Endothelial cell of umbilical vein (primary cell): ENCODE measurements at regions not wholly inside any gene's neighbourhood (a gene's known extent, or its start where the extent isn't known, plus 50 kb on each side); places are given as distances from the start of the nearest gene placed in this dataset.

Experiments
- EZH2 ChIP-seq: IDR thresholded peaks from 2 replicates; pipeline ENCODE4 v1.6.1; 2012; ENCODE audit warnings: borderline replicate concordance, low read depth, mild to moderate bottlenecking, moderate library complexity, low read length, inconsistent platforms; ENCODE audit not compliant: severe bottlenecking
- FOS ChIP-seq: IDR thresholded peaks from 2 replicates; pipeline ENCODE4 v1.6.1; 2011; ENCODE audit warnings: mild to moderate bottlenecking, low read length, moderate library complexity, borderline replicate concordance; ENCODE audit not compliant: insufficient read depth
- JUN ChIP-seq: IDR thresholded peaks from 2 replicates; pipeline ENCODE4 v1.6.1; 2011; ENCODE audit warnings: borderline replicate concordance, low read depth; ENCODE audit not compliant: insufficient read length, insufficient read depth
- POLR2A ChIP-seq: IDR thresholded peaks from 2 replicates; pipeline ENCODE4 v1.6.1; 2012; ENCODE audit warnings: low read depth, mild to moderate bottlenecking, control low read depth, low read length
- TF ChIP-seq, protein P1 (sequence below), 2 donors: IDR thresholded peaks; 1 replicate in 1 of 2; 2 replicates in 1 of 2; pipeline ENCODE4 v1.5.1; 2011; ENCODE audit warnings: low read length in 2 of 2, mild to moderate bottlenecking in 2 of 2, moderate library complexity in 2 of 2, control low read depth in 1 of 2, inconsistent platforms in 1 of 2, low read depth in 1 of 2; ENCODE audit not compliant: insufficient read depth in 1 of 2; ENCODE audit errors: extremely low read depth in 1 of 2
- TF ChIP-seq, protein P2 (sequence below): IDR thresholded peaks from 2 replicates; pipeline ENCODE4 v1.6.1; 2011; ENCODE audit not compliant: insufficient read depth, insufficient read length

DNA sequence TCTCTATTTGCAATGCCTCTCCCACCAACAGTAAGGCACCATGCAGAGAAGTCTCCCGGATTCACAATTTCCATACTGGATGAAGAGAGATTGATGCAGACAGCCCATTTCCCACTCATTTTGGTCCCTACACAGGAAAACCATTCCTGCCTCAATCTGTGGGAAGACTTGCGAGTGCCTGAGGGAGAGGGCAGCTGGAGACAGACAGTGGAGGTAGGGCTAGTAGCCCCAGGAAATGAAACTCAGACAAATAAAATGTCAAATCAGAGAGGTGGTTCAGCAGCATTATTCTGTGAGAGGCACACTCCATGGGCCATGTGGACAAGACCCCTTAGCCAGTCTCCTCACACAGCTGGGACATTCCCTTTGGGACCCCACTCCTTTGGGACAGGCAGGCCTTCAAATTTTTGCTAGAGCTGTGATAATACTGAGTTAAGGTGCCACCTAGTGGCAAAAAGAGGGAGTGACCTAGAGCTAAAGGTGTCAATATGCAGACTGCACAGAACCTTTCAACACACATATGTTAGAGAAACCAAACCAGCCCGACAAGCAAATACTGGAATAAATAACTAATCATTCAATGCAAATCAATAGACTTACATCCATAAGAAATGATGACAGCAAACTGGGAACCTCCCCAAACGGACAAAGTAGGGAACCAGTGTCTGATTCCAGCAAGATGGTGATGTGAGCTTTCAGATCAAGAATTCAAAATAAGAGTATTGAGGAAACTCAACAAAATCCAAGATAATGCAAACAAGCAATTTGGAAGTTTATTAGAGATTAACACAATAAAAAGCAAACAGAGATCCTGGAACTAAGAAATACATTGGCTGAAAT is 1865.3 kb upstream of the AGA start:
- TF ChIP-seq, protein P1, sequence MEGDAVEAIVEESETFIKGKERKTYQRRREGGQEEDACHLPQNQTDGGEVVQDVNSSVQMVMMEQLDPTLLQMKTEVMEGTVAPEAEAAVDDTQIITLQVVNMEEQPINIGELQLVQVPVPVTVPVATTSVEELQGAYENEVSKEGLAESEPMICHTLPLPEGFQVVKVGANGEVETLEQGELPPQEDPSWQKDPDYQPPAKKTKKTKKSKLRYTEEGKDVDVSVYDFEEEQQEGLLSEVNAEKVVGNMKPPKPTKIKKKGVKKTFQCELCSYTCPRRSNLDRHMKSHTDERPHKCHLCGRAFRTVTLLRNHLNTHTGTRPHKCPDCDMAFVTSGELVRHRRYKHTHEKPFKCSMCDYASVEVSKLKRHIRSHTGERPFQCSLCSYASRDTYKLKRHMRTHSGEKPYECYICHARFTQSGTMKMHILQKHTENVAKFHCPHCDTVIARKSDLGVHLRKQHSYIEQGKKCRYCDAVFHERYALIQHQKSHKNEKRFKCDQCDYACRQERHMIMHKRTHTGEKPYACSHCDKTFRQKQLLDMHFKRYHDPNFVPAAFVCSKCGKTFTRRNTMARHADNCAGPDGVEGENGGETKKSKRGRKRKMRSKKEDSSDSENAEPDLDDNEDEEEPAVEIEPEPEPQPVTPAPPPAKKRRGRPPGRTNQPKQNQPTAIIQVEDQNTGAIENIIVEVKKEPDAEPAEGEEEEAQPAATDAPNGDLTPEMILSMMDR (IDR thresholded peaks at IDR 0.05; ENCODE audit: extremely low read depth in 1 of 2, insufficient read depth in 1 of 2, low read depth in 1 of 2, low read length in 2 of 2) = peak in 1 of 2 donors; percentile 23
- TF ChIP-seq FOS (no peak), POLR2A (no peak), EZH2 (no peak), JUN (no peak)
- TF ChIP-seq, protein P2, sequence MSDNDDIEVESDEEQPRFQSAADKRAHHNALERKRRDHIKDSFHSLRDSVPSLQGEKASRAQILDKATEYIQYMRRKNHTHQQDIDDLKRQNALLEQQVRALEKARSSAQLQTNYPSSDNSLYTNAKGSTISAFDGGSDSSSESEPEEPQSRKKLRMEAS = no peak
